GM10266 (cell line): ENCODE measurements at regions not wholly inside any gene's neighbourhood (a gene's known extent, or its start where the extent isn't known, plus 50 kb on each side); places are given as distances from the start of the nearest gene placed in this dataset.

Source experiments
- DNase-seq: peaks from one replicate; pipeline ENCODE4 v3.0.0; 2012; ENCODE audit errors: extremely low spot score
- CTCF ChIP-seq: IDR thresholded peaks from 2 replicates; pipeline ENCODE4 v1.5.1; 2012; ENCODE audit warnings: mild to moderate bottlenecking, low read depth; ENCODE audit not compliant: control insufficient read depth, insufficient read depth; ENCODE audit errors: missing control alignments

- TF ChIP-seq CTCF = no peak
- DNase-seq = no peak
Measured at GRCh38 chr2:111638274-111638877, 245.6 kb downstream of the ANAPC1 start.

DNA sequence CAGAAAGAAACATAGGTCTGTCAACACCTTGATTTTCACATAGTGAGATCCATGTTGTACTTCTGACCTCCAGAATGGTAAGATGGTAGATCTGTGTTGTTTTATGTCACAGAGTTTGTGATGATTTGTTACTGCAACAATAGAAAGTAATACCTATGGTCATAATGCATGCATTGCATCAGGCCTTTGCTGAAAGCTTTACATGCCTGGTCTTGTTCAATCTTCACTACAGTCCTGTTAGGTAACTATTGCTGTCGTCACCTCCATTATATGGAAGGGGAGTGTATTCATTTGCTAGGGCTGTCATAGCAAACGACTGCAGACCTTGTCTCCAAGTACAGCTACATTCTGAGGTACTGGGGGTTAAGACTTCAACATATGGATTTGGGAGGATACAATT, 243.5 kb downstream of the ANAPC1 start:
- DNase-seq = no peak
- no peak for TF ChIP-seq CTCF

GRCh38 chr2:111642586-111643327, 241.2 kb downstream of the ANAPC1 start:
- no peak for DNase-seq
- TF ChIP-seq CTCF = no peak

- no peak for DNase-seq
- TF ChIP-seq CTCF = no peak
Measured at GRCh38 chr2:111643759-111644158, 240.2 kb downstream of the ANAPC1 start.

DNA sequence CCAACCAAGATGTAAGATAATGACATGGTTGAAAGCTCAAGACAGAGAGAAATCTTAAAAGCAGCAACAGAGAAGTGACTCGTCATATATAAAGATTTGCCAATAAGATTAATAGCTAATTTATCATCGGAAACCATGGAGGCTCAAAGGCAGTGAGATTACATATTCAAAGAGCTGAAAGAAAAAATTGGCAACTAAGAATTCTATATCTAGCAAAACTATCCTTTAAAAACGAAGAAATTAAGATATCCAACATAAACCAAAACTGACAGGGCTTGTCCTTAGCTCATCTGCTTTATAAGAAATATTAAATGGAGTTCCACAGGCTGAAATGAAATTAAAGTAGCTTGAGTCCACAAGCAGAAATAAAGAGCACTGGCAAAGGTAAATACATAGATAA, 236.6 kb downstream of the ANAPC1 start:
- DNase-seq = no peak
- TF ChIP-seq CTCF = no peak

DNA sequence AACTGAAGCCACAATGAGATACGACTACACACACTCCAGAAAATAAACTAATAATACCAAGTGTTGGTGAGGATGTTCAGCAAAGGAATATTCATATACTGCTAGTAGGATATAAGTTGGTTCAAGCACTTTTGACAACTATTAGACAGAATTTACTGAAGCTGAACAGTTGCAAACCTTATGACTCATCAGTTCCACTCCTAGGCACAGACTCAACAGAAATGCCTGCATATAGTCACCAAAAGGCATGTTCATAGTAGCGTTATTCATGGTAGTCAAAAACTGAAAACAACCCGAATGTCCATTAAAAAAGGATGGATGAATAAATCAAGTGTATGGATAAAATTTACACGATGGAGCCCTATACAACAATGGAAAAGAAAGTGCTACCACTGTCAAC, 232.0 kb downstream of the ANAPC1 start:
- no peak for TF ChIP-seq CTCF
- DNase-seq = no peak

DNA sequence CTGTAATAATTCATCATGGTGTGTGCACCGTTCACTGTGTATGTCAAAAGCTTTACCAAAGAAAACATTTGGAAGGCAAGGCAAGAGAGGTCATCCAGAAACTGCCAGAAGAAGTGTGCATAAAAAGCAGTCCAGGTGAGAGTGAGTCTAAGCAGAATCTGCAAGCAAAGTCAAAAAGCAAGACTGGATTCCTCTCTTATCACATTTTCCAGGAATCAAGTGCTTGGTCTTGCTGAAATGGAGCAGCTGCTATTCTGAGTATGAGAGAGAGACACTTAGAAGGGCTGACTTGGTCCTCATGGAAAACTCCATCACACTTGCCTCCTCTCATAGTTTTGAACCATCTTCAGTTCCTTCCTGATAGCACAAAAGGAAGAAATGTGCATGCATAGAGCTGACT, 231.3 kb downstream of the ANAPC1 start:
- no peak for DNase-seq
- TF ChIP-seq CTCF = no peak
